GM18870 (cell line): ENCODE measurements at regions not wholly inside any gene's neighbourhood (a gene's known extent, or its start where the extent isn't known, plus 50 kb on each side); places are given as distances from the start of the nearest gene placed in this dataset.

Experiments
- ATAC-seq: cut with Tn5 transposase; IDR thresholded peaks from one replicate; pipeline ENCODE4 v1.9.1; 2021; ENCODE audit warnings: moderate library complexity; ENCODE audit not compliant: unreplicated experiment

DNA sequence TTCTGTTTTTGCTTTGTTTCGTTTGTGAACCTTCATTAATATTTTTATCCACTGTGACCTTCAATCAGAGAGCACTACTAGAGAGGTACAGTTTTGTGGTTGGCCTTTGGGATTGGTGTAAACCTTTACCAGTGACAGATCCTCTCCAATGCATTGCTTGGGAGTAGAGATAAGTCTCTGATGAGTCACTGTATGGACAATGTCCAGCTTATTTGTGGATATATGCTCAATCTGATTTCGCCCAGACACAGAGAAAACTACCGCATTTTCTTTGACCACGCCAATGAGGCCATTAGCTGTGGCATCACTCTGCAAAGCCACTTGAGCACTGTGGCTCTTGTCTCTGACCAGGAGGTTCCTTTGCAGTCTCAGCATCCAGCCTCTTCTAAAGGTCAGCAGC is 964.7 kb downstream of the TUSC7 start:
- ATAC-seq = no peak

DNA sequence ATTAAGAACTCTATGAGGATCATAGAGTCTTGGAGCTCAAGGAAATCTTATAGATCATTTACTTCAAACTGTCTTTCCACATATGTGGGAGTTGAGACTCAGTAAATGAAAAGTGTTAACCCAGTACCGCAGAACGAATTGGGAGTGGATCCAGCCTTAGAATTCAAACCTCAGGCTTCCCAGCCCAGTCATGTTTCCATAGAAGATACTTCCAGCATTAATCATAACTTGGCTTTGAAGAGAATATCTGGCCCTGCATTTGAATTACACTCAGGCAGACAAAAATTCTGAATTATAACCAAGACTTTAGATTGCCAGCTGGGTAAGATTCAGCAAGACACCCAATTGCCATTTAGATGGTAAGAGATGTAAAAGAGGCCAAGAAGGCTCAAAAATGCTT is 972.0 kb downstream of the TUSC7 start:
- ATAC-seq = no peak

DNA sequence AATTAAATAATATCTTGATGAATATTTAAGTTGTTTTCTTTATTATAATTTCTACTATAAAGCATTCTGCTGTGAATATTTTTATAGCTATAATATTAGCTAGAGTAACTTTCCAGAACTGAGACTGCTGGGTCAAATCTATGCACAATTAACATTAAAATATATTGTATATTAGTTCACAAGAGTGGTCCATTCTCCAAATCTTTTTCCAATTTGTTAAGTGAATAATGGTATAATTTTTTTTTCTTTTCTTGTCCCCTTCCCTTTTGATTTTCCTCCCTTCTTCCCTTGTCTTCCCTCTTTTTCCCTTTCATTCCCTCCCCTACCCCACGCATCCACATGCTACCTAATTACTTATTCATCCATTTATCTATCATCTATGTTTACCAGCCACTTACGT is 977.5 kb downstream of the TUSC7 start:
- ATAC-seq = no peak

DNA sequence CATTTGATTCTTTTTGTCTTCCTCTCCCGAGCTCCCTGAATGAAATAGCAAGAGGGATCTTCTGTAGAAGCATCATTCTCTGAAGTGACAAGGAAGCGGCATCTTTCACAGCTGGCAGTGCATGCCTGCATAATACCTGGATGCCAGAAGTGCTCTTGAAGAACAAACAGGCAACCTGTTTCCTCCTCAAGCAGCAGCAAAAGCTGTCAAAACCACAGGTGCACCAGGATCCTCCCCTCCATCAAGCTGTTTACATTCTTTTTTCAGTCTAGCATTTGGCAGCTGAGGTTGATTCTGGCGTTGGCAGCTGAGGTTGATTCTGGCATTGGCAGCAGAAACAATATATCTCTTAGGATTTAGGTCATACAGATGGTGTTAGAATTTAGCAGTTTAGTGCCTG is 979.0 kb downstream of the TUSC7 start:
- ATAC-seq = no peak

DNA sequence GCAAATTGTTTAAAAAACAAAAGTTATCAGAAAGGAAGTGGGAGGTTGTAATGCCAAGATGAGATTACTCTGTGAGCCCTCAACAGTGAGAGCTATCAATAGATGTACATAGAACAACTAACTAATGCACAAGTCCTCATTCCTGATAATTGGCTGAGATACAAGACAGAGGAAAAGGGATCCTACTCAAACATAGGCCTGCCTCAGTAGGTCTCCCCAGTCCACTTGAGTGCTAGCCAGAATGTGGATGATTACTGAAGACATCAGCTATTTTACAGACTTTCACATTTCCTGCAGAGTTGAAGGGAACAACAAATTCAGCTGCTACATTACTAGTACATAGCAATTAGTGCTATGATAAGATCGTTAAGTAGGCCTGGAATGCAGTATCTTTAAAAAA is 981.9 kb downstream of the TUSC7 start:
- no peak for ATAC-seq

DNA sequence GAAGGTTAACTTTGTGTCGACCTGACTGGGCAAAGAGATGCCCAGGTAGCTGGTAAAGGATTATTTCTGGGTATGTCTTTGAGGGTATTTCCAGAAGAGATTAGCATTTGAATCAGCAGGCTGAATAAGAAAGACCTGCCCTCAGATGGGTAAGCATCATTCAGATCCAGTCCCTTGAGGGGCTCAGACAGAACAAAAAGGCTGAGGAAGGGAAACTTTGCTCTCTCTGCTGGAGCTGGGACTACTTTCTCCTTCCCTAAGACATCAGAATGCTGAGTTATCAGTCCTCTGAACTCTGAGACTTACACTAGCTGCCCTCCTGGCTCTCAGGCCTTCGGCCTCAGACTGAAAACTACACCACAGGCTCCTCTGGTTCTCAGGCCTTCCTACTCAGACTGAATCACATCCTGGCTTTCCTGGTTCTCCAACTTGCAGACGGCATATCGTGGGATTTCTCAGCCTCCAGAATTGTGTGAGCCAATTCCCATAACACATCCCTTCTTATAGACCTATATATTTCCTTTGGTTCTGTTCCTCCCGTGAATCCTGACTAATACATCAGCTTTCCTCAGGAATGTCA is 982.9 kb downstream of the TUSC7 start:
- no peak for ATAC-seq

DNA sequence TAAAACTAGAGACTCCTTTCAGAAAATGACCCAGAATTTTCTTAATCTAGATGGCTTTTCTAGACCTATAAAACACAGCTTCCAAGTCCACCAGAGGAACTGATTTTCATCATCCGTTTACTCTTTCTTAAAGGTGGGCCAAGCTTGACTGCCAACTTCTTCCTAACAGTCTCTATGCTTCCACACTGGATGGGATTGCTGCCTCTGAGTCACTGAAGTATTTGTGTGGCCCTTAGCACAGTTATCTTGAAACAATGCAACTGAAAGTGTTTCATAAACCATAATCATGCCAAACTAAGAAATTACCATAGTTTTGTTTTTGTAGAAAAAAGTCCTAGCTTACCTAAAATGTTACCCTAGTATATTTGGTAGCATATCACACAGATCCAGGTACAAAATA is 985.7 kb downstream of the TUSC7 start:
- ATAC-seq = no peak

DNA sequence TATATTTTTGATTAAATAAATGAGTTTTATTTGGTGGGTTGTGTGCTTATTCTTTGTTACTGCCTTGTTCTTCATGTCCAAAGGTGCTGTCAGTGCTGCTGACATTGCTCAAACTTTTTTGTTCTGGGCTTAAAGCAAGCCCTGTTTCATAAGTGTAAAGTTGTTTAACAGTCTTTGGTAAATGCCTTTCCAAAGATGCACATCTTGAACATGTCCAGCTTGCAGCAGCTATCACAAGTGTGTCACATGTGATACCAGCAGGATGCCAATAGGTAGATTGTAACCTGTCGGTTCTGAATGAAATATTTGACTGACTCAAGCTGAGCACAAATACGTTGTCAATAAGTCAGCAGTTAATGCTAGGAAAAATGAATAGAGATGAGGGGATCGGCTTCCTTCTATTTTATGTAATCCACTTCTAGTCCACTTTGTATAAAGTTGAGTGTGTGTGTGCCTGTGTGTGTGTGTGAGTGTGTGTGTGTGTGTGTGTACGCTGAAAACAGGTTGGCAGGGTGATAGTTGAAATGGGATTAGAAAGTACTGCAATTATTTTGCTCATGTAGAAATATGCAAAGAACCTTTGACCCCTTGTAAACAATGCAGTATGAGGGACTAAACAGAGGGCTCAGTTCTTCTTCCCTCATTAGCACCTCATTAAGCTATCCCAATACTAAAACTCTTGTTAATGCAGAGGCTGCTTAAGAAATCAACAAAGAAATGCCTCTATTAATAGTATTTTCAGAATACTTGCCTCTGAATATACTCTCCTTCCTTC is 986.5 kb downstream of the TUSC7 start:
- no peak for ATAC-seq

DNA sequence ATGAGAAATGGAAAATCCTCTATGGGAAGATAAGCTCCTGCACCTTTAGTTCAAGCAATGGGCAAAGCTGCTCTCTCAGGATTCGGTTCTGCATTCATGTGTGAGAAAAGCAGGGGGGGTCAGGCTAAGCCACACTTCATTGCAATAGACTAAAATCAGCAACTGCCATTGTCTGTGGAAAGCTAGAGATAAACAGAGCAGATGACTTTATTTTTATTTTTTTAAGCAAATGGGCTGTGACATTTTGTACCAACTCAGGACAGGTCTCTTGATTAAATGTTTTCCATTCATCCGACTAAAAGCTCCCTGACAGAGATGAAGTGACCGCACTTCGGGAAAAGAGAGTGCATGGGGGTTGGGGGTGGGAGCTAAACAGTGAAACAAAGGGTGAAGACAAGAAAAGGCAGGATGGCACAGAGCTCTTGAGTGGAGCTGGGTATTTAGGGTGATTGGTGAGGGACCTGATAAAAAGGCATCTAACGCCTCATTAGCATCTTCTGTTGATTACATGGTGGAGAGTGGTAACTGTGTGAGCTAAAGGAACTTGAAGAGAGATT is 987.4 kb downstream of the TUSC7 start:
- ATAC-seq = no peak

DNA sequence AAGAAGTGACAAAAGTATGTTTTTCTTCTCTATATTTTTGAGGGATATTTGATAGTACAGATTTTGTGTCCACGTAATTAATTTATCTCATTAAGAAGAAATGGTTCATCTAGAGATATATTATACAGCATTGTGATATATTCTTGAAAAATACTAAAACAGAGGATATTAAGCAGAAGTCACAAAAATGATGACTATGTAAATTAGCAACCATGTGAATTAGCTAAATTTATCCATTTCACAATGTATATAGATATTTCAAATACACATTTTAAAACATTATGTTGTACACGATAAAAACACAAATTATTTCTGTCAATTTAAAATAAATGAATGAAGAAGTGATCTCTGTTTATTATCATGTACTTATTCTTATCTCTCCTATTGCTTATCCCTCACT is 989.5 kb downstream of the TUSC7 start:
- no peak for ATAC-seq

DNA sequence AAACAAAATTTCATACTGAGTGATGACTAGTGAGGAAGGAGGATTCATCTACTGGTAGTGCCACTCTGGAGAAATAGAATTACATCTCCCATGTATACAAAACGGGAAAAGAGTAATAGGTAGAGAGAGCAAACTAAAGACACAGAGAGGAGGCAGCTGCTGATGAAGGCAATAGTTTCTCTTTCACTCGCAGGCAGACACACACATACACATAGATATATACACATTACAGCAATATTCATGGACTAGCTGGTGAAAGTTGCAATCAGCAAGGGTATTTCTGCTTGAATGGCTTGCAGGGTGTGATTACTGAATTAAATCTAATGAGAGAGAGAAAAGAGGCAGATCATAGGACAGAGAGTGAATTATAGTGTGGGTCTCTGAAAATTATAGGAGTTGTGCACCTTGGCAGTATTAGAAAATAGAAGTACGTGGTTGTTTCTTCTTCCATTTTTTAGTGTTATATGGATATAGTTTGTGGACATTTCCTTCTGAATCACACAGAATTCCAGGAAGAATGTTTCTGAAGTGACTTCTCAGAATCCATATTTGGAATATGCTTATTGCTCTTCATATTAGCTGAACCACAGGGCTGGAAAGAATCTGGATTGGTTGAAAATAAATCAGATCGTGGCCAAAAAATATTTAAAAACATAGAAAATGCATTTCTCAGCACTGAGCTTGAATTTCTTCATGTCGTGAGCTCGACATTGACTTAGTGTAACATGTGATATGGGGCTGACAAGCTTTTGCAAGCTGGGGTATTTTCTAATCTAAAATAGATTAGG is 991.2 kb downstream of the TUSC7 start:
- no peak for ATAC-seq

DNA sequence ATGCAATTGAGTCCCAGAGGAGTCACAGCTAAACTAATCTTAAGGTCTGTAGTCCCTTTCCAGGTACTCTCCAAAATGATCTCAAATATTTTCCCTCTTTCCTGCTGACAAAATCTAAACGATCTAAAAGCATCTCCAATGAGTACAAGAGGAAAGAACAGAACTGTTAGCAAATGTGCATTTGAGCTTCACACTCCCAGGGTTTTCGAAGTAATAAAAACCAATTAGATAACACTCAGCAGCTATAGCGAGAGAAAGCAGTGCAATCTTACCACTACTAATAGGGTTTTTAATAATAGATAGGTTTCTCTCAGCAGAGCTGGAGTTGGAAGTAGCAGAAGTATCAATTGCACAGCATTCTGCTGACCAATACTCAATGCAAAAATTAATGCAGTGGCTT is 995.4 kb downstream of the TUSC7 start:
- ATAC-seq = no peak

DNA sequence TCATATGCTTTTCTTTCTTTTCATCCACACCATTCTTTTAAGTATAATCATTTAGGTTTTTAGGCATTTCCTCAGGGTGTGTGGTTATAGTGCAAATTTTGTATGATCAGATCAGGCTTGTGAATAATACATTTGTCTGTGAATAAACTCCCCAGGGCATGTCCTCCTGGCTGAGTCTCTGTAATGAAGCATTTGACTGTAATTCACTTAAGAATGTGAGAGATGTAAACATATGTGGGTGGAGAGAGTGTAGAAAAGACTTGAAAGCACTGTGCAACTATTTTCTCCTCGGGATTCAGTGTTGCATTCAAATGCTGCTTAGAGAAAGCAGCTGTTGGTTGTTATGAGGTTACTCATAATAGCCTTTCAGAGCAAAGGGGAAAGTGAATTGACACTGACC is 996.5 kb downstream of the TUSC7 start:
- ATAC-seq = no peak

DNA sequence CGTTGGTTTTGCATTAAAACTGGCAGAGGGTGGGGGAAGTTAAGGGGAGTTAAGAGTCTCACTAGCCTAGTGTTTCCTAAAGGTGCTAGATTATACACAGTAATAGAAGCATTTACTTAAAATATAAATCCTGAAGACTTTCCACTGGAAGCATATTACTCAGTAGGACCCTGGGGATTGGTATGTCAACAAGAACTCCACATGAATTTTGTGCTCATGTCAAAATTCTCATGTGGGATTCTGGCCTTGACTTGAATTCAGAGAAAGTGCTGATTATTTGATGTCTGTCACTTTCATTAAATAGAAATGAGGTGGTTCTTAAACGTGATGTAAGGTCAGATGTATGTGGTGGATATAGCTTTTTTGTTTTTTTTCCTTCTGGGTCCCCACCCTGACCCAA is 997.2 kb downstream of the TUSC7 start:
- no peak for ATAC-seq

DNA sequence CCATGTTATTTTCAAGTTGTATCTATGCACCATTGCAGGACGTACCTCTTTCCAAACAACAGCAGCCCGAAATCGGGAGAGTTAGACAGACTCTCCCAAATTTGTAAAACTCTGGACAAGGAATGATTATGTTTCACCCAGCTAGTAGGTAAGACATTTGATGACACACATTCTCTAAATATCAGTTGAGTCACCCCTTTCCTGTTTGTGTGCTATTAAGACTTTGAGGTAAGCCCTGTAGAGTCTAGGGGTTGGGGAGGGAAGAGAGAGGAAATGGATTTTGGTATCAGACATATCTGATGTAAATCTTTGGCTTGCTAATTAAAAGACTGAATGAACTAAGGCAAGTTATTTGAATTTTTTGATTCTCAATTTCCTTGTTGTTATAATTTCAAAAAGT is 999.0 kb downstream of the TUSC7 start:
- ATAC-seq = no peak

DNA sequence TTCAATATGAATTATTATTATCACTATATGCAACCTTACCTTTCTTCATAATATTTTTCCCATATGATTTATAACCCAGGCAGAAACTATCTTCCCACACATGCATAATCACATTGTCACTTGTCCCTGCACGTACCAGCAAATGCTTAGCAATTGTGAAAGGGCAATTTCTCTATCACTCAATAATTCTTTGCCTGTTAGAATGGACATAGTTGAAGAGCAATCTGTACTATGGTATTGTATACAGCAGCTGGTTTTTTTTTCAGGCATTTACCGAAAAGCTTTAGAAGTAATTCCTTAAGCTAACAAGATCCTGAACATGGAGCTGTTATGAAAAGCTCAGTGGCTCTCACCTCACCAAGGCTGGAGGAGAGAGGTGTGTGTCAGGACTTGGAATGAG is 999.5 kb downstream of the TUSC7 start:
- no peak for ATAC-seq

DNA sequence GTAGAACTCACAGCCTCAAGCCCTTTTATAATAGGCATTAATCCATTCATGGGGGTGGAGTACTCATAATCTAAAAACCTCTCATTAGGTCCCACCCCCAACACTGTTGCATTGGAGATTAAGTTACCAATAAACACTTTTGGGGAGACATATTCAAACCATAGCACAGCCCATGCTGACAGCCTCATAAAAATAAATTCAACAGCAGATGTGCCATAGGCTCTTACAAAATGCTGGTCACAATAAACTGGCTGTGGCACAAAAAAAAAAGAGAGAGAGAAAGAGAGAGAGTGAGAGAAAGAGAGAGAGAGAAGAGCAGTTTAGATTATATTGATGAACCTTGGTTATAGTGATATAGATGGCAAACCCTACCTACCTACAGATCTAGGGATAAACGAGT is 1000.9 kb downstream of the TUSC7 start:
- no peak for ATAC-seq

DNA sequence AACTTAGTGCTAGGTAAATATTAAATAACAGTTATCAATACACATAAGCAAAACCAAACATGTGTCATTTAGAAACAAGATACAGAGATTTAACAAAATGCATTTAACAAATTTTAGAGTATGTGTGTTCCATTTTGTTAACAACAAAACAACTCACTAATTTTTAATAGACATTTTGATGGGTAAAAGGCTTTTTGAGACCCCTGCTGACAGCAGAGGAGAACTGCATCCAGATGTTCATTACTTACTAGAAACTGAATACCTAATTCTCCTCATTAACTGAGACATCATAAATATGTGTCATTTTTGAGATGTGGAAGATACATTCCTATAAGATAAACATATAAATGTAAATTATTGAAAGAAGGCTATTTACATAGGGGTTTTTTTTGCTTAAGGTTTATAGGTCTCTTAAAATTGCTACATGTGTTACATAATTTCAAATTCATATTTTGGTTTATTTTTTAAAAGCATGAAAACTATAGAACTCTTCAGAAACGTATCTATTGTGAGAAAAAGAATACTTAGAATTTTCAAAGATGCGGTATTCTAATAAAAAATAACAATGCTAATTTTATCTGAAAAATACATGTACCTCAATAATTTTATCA is 1009.8 kb downstream of the TUSC7 start:
- ATAC-seq = peak; percentile 68

DNA sequence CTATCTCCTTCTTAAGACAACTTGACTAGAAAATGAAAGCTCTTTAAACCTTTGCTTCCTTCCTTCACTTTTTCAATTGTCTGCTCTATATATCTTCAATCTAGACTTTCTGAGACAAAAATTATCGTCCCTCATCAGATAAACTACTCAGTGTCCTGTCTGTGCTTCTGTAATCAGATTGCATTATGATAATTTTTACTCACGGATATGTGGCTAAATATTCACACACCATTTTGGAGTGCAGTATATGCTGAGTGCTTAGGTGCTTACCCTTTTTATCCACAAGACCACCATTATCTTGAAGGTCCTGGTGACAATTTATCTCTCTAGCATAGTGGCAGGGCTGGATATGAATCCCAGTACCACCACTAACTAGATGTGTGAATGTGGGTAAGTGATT is 1012.3 kb downstream of the TUSC7 start:
- ATAC-seq = no peak

DNA sequence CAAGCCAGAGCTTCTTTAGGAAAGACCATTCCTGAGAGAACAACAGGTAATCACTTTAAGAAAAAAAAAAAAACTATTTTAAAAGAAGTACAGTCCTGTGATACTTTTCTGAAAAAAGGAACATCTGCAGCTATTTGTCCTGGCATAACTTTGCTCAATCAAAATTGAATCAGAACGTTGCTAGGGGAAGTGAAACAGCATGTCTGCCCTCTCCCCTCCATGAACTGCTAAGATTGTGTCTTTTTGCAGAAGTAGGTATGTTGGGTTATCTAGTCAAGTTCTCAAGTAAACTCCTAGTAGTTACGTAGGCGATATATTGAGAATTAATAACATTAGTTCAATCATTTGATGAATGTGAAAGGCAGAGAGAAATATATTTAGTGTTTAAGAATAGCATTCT is 1013.3 kb downstream of the TUSC7 start:
- no peak for ATAC-seq

DNA sequence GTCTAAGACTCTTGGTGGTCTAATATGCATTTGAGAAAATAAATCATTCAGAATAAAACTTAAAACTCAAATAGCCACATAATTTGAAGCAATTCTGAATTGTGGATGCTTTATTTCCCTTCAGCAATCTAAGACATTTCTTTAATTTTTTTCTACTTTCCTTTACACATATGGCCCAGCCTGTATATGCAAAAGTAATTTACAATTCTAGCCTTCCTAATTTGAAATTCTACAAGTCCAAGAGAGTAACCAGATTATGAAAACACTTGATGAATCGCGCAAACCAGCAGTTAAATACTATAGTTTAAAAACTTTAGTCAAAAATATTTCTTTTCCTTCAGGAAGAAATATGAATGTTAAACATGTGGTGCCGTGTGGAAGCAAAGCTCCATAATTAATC is 1014.2 kb downstream of the TUSC7 start:
- ATAC-seq = no peak

DNA sequence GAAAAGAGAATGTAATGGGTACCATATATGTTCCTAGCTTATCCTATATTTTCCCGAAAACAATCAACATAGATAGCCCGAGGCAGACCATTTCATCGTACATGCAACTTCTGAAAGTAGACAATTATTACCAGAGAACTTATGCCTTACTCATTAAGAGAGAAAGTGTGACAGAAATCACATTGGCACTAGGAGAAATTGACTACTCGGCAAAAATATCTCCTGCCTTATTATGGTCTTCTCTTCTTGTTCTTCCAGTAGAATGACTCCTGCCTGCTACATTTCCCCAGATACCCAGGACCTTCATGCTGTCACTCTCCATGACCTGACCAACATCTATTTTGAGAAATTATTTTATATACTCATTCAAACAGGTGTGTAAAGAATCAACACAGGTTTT is 1015.7 kb downstream of the TUSC7 start:
- ATAC-seq = no peak
